ENCODE measurements at regions not wholly inside any gene's neighbourhood (a gene's known extent, or its start where the extent isn't known, plus 50 kb on each side); places are given as distances from the start of the nearest gene placed in this dataset.

DNA sequence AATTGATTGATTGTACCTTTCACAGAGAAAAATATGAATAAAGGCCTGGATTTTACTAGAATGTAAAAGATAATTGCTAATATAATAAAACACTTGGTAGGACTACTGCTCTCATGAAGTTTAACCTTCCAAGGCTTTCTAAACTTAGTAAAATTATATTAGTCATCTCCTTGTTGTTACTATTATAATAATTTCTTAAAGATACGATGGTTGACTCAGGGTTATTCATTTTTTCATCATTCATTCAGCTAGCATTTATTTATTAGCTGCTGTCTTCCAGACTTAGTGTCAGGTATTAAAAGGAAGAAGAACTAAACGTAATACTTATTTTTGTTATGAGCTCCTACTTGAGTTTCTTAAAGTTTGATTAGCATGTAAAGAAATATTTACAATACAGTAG, 771.6 kb upstream of the NR2F2 start:
- Histone ChIP-seq H3K36me3 (ENCODE audit: insufficient read depth, low read length) (no peaks in the 10 kb centered on the region), H3K9me2 (replicated peaks; ENCODE audit: low read depth, low read length) (no peaks in the 10 kb centered on the region), H3K4me3 (ENCODE audit: low read length, poor library complexity, severe bottlenecking) (no peak overlapping the region), H3K9me3 (ENCODE audit: insufficient read depth, low read depth, low read length) (no peaks in the 10 kb centered on the region), H3K79me2 (ENCODE audit: insufficient read depth, low read length) (no peaks in the 10 kb centered on the region), H2AFZ (ENCODE audit: low read length) (no peak overlapping the region), H3K9ac (ENCODE audit: low read depth, low read length, poor library complexity, severe bottlenecking) (no peak overlapping the region), H3K27me3 (ENCODE audit: insufficient read depth, low read length, poor library complexity, severe bottlenecking) (no peaks in the 10 kb centered on the region), H3K4me2 (ENCODE audit: low read depth, low read length, poor library complexity, severe bottlenecking) (no peak overlapping the region), H3K4me1 (ENCODE audit: insufficient read depth, low read length, poor library complexity, severe bottlenecking) (no peaks in the 10 kb centered on the region), H4K20me1 (ENCODE audit: insufficient read depth, low read length, poor library complexity, severe bottlenecking) (no peaks in the 10 kb centered on the region), H3F3A (ENCODE audit: low read depth) (no peaks in the 10 kb centered on the region)
- no peak for TF ChIP-seq EZH2phosphoT487 (IDR thresholded peaks at IDR 0.05; ENCODE audit: borderline replicate concordance)
- TF ChIP-seq, protein P1, sequence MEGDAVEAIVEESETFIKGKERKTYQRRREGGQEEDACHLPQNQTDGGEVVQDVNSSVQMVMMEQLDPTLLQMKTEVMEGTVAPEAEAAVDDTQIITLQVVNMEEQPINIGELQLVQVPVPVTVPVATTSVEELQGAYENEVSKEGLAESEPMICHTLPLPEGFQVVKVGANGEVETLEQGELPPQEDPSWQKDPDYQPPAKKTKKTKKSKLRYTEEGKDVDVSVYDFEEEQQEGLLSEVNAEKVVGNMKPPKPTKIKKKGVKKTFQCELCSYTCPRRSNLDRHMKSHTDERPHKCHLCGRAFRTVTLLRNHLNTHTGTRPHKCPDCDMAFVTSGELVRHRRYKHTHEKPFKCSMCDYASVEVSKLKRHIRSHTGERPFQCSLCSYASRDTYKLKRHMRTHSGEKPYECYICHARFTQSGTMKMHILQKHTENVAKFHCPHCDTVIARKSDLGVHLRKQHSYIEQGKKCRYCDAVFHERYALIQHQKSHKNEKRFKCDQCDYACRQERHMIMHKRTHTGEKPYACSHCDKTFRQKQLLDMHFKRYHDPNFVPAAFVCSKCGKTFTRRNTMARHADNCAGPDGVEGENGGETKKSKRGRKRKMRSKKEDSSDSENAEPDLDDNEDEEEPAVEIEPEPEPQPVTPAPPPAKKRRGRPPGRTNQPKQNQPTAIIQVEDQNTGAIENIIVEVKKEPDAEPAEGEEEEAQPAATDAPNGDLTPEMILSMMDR (conservative IDR thresholded peaks at IDR 0.05; ENCODE audit: low read length): no peak

DNA sequence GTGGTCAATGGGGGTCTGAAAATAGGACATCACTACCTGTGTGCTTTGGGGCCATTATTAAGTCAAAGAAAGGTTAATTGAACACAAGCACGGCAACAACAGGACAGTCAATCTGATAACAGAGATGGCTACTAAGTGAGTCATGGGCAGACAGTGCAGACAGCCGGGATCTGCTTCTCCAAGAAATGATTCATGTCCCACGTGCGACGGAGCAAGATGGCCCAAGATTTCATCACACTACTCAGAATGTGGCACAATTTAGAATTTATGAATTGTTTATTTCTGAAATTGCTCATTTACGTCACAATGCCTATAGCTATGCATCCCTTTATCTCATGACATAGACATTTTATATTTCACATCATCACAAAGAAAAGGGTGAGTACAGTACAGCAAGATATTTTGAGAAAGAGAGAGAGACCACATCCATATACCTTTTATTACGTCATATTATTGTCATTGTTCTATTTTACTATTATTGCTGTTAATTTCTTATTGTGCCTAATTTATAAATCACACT, 770.6 kb upstream of the NR2F2 start:
- Histone ChIP-seq H2AFZ (ENCODE audit: low read length) (no peak overlapping the region), H3K36me3 (ENCODE audit: insufficient read depth, low read length) (no peaks in the 10 kb centered on the region), H3K9ac (ENCODE audit: low read depth, low read length, poor library complexity, severe bottlenecking) (no peak overlapping the region), H4K20me1 (ENCODE audit: insufficient read depth, low read length, poor library complexity, severe bottlenecking) (no peaks in the 10 kb centered on the region), H3K9me3 (ENCODE audit: insufficient read depth, low read depth, low read length) (no peaks in the 10 kb centered on the region), H3K4me1 (ENCODE audit: insufficient read depth, low read length, poor library complexity, severe bottlenecking) (no peaks in the 10 kb centered on the region), H3K4me2 (ENCODE audit: low read depth, low read length, poor library complexity, severe bottlenecking) (no peak overlapping the region), H3K4me3 (ENCODE audit: low read length, poor library complexity, severe bottlenecking) (no peak overlapping the region), H3K9me2 (replicated peaks; ENCODE audit: low read depth, low read length) (no peaks in the 10 kb centered on the region), H3K79me2 (ENCODE audit: insufficient read depth, low read length) (no peaks in the 10 kb centered on the region), H3K27me3 (ENCODE audit: insufficient read depth, low read length, poor library complexity, severe bottlenecking) (no peaks in the 10 kb centered on the region), H3F3A (ENCODE audit: low read depth) (no peaks in the 10 kb centered on the region)
- TF ChIP-seq, protein P1 (conservative IDR thresholded peaks at IDR 0.05; ENCODE audit: low read length): no peak
- TF ChIP-seq EZH2phosphoT487 (IDR thresholded peaks at IDR 0.05; ENCODE audit: borderline replicate concordance): no peak

DNA sequence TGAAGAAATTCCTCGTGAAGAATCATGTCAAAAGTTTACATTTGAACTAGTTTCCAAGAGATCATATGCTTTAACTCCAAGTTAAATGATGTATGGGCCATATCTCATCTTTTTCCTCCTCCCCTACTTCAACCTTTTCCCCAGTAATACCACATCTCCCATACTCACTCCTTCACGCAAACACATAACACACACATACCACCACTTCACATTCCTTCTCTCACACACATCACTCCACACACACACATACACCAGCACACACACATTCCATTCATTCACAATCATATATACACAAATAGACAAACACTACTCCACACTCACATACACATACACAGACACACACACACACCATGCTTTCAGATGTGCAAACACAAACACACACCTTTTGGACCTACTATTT, 769.0 kb upstream of the NR2F2 start:
- Histone ChIP-seq H3F3A (ENCODE audit: low read depth) (no peaks in the 10 kb centered on the region), H3K27me3 (ENCODE audit: insufficient read depth, low read length, poor library complexity, severe bottlenecking) (no peaks in the 10 kb centered on the region), H3K9me2 (replicated peaks; ENCODE audit: low read depth, low read length) (no peaks in the 10 kb centered on the region), H3K4me1 (ENCODE audit: insufficient read depth, low read length, poor library complexity, severe bottlenecking) (no peaks in the 10 kb centered on the region), H3K9me3 (ENCODE audit: insufficient read depth, low read depth, low read length) (no peaks in the 10 kb centered on the region), H2AFZ (ENCODE audit: low read length) (no peak overlapping the region), H3K79me2 (ENCODE audit: insufficient read depth, low read length) (no peaks in the 10 kb centered on the region), H3K4me3 (ENCODE audit: low read length, poor library complexity, severe bottlenecking) (no peak overlapping the region), H3K4me2 (ENCODE audit: low read depth, low read length, poor library complexity, severe bottlenecking) (no peak overlapping the region), H4K20me1 (ENCODE audit: insufficient read depth, low read length, poor library complexity, severe bottlenecking) (no peaks in the 10 kb centered on the region), H3K36me3 (ENCODE audit: insufficient read depth, low read length) (no peaks in the 10 kb centered on the region), H3K9ac (ENCODE audit: low read depth, low read length, poor library complexity, severe bottlenecking) (no peak overlapping the region)
- TF ChIP-seq EZH2phosphoT487 (IDR thresholded peaks at IDR 0.05; ENCODE audit: borderline replicate concordance): no peak
- TF ChIP-seq, protein P1 (conservative IDR thresholded peaks at IDR 0.05; ENCODE audit: low read length): no peak
